ENCODE measurements at regions not wholly inside any gene's neighbourhood (a gene's known extent, or its start where the extent isn't known, plus 50 kb on each side); places are given as distances from the start of the nearest gene placed in this dataset.

DNA sequence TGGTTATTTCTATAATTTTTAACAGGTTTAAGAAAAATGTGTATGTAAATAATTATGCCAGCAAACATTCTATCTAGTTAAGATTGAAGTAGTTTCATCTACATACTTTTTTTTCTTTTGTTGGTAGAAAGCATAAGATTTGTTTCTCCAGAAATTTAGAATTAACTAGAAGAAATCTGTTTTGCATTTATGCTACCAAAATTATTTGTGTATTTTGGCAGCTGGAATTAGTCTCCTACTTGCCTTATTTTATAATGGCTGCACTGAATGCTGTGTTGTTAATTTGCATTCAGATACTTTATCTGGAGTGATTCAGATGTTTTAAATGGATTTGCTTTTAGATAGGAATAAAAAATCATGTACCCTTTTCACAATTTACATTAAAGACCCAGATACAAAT lies 100.2 kb upstream of the NAALADL2 start:
- Mint-ChIP-seq H3K4me1 (ENCODE audit: unreplicated experiment) (no peaks in the 10 kb centered on the region), H3K4me3 (no peak overlapping the region), H3K9me3 (peaks cover 4% of the 10 kb centered on the region), H3K36me3 (no peaks in the 10 kb centered on the region), H3K27ac (no peak overlapping the region), H3K27me3 (no peaks in the 10 kb centered on the region)
- DNase-seq (ENCODE audit: extremely low spot score, unreplicated experiment), result no peak
- TF ChIP-seq, protein P1, sequence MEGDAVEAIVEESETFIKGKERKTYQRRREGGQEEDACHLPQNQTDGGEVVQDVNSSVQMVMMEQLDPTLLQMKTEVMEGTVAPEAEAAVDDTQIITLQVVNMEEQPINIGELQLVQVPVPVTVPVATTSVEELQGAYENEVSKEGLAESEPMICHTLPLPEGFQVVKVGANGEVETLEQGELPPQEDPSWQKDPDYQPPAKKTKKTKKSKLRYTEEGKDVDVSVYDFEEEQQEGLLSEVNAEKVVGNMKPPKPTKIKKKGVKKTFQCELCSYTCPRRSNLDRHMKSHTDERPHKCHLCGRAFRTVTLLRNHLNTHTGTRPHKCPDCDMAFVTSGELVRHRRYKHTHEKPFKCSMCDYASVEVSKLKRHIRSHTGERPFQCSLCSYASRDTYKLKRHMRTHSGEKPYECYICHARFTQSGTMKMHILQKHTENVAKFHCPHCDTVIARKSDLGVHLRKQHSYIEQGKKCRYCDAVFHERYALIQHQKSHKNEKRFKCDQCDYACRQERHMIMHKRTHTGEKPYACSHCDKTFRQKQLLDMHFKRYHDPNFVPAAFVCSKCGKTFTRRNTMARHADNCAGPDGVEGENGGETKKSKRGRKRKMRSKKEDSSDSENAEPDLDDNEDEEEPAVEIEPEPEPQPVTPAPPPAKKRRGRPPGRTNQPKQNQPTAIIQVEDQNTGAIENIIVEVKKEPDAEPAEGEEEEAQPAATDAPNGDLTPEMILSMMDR (conservative IDR thresholded peaks at IDR 0.05), result no peak

DNA sequence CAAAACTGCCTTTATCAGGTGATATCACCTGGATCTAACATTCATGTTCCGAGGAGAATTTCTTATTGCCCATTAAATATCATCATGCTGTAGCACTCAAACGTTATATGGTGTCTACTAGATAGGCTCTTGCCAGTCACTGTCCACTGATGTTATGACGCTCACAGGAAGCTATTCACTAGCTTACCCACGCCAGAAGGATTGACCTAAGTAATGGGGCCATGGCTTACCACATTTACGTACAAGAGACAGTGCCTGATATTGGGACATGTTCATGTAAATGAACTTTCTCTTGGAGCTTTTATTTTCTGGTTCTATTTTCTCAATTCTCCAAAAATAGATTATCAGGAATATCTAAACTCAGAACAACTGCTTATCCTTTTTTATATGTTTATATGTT lies 91.7 kb upstream of the NAALADL2 start:
- no peaks in the 10 kb centered on the region for H3K27me3 Mint-ChIP-seq
- DNase-seq (ENCODE audit: extremely low spot score, unreplicated experiment), result no peak
- no peak overlapping the region for H3K27ac Mint-ChIP-seq
- H3K9me3 Mint-ChIP-seq, result no peaks in the 10 kb centered on the region
- H3K4me1 Mint-ChIP-seq (ENCODE audit: unreplicated experiment), result no peaks in the 10 kb centered on the region
- TF ChIP-seq, protein P1 (conservative IDR thresholded peaks at IDR 0.05), result no peak
- no peak overlapping the region for H3K4me3 Mint-ChIP-seq
- H3K36me3 Mint-ChIP-seq, result no peaks in the 10 kb centered on the region

DNA sequence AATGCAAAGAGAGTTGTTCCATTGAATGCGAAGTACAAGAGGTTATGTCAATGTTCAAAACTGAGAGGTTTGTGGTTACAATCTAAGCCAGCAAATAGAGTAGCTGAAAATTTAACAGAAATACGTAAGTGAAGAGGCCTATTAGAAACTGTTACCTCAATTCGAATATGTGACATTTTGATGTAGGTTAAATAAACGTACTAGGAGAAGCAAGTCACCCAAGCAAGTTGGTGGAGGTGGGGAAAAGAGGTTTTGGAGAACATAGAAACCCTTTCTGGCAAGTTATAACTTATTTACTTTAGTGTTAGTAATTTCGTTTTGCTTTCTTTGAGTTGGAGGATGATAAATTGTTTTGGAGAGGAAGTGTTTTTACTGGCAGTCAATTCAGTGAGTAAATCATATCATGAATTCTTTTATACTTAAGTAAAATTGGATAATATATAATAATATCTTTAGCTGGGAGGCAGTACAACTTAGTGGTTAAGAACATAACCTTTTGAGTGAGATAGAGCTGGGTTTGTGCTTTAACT lies 91.2 kb upstream of the NAALADL2 start:
- Mint-ChIP-seq H3K4me3 (no peak overlapping the region), H3K9me3 (no peaks in the 10 kb centered on the region), H3K36me3 (no peaks in the 10 kb centered on the region), H3K27ac (no peak overlapping the region), H3K27me3 (no peaks in the 10 kb centered on the region), H3K4me1 (ENCODE audit: unreplicated experiment) (no peaks in the 10 kb centered on the region)
- TF ChIP-seq, protein P1 (conservative IDR thresholded peaks at IDR 0.05), result no peak
- no peak for DNase-seq (ENCODE audit: extremely low spot score, unreplicated experiment)

DNA sequence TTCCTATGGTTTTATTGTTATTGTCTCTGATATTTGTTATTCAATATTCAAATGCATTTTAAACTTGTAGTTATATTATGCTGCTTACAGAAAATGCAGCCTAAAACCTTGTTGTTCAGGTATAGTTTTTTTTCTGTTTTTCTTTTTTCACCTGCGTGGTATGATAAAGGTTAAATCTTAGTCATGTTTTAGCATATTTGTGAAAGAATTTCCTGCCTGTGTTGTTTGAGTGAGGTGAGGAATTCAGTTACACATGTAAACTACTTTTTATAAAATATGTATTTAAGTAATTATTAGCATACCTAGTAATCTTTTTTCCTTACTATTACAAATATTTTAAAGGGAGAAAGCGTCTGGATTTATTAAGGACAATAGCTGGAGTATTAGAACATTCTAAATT lies 90.0 kb upstream of the NAALADL2 start:
- Mint-ChIP-seq H3K36me3 (no peaks in the 10 kb centered on the region), H3K9me3 (no peaks in the 10 kb centered on the region), H3K27ac (no peak overlapping the region), H3K4me1 (ENCODE audit: unreplicated experiment) (no peaks in the 10 kb centered on the region), H3K4me3 (no peak overlapping the region), H3K27me3 (no peaks in the 10 kb centered on the region)
- DNase-seq (ENCODE audit: extremely low spot score, unreplicated experiment), result no peak
- TF ChIP-seq, protein P1 (conservative IDR thresholded peaks at IDR 0.05), result no peak

DNA sequence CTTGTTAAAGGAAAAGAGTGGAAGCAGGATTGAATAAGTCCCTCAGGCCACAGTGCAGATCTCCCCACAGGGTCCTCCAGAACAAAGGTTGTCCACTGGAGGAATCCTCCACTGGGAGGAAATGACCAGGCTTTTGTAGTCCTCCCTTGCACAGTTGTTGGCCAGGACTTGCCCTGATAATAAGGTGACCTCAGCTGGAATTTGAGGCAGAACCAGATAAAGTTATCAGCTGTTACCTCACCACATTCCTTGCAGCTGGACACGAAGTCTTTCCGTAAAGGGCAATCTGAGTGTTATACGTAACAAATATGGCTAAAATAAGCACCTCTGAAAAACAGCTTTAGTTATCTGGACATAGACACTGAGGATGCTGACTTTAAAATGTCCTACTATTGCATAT lies 83.5 kb upstream of the NAALADL2 start:
- no peaks in the 10 kb centered on the region for H3K27me3 Mint-ChIP-seq
- TF ChIP-seq, protein P1 (conservative IDR thresholded peaks at IDR 0.05), result no peak
- no peaks in the 10 kb centered on the region for H3K9me3 Mint-ChIP-seq
- DNase-seq (ENCODE audit: extremely low spot score, unreplicated experiment), result no peak
- H3K4me3 Mint-ChIP-seq, result no peak overlapping the region
- no peaks in the 10 kb centered on the region for H3K4me1 Mint-ChIP-seq (ENCODE audit: unreplicated experiment)
- no peak overlapping the region for H3K27ac Mint-ChIP-seq
- H3K36me3 Mint-ChIP-seq, result no peaks in the 10 kb centered on the region

DNA sequence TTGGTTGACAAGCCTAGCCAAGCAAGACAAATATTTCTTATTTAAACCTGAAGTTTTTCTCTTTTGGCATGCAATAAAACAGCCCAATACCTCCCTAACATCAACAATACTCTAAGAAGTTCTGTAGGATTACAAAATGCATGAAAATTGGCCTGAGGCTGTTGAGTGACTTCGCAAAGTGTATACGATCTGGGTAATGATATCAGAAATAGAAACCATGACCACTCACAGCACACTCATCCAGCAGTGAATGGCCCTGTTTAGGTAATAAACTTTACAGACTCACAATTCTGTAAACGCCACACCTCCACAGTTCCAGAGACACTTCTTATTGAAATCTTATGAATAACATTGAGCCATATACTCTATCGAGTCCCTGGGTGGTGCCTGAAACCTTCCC lies 83.0 kb upstream of the NAALADL2 start:
- no peak overlapping the region for H3K27ac Mint-ChIP-seq
- TF ChIP-seq, protein P1 (conservative IDR thresholded peaks at IDR 0.05), result no peak
- H3K27me3 Mint-ChIP-seq, result no peaks in the 10 kb centered on the region
- H3K36me3 Mint-ChIP-seq, result no peaks in the 10 kb centered on the region
- H3K4me3 Mint-ChIP-seq, result no peak overlapping the region
- H3K4me1 Mint-ChIP-seq (ENCODE audit: unreplicated experiment), result no peaks in the 10 kb centered on the region
- H3K9me3 Mint-ChIP-seq, result no peaks in the 10 kb centered on the region
- no peak for DNase-seq (ENCODE audit: extremely low spot score, unreplicated experiment)
